Heart left ventricle (tissue), 16 donors: ENCODE measurements at regions not wholly inside any gene's neighbourhood (a gene's known extent, or its start where the extent isn't known, plus 50 kb on each side); places are given as distances from the start of the nearest gene placed in this dataset.

Source experiments
- ATAC-seq, 4 donors: fragments of 200-7000 bp; cut with Tn5 transposase; one replicate each; pipeline ENCODE4 v1.9.1; 2020 to 2022; ENCODE audit warnings: moderate library complexity in 4 of 4, mild to moderate bottlenecking in 3 of 4, moderate number of reproducible peaks in 1 of 4
- DNase-seq, 5 donors: peaks; one replicate each; pipeline ENCODE4 v3.0.0-alpha.2; 2020
- H3K27ac ChIP-seq, 12 donors: fragments of 200-600 bp; sonication (generic) in 4 of 12; one replicate each; pipeline versions ENCODE4 v1.5.0 to v1.8.0; 2016 to 2022; ENCODE audit warnings: mild to moderate bottlenecking in 2 of 12
- H3K27me3 ChIP-seq, 9 donors: fragments of 200-600 bp; sonication (generic) in 2 of 9; one replicate each; pipeline versions ENCODE4 v1.5.1 to v1.8.0; 2016 to 2022; ENCODE audit warnings: mild to moderate bottlenecking in 3 of 9
- H3K36me3 ChIP-seq, 9 donors: fragments of 200-600 bp; sonication (generic) in 2 of 9; one replicate each; pipeline versions ENCODE4 v1.5.0 to v1.8.0; 2018 to 2022; ENCODE audit warnings: mild to moderate bottlenecking in 2 of 9
- H3K4me1 ChIP-seq, 12 donors: fragments of 200-600 bp; sonication (generic) in 4 of 12; one replicate each; pipeline versions ENCODE4 v1.5.0 to v1.8.0; 2016 to 2022; ENCODE audit warnings: mild to moderate bottlenecking in 3 of 12
- H3K4me3 ChIP-seq, 12 donors: fragments of 200-600 bp; sonication (generic) in 4 of 12; one replicate each; pipeline versions ENCODE4 v1.5.0 to v1.8.0; 2017 to 2022; ENCODE audit warnings: mild to moderate bottlenecking in 9 of 12, moderate library complexity in 4 of 12
- H3K9me3 ChIP-seq, 12 donors: fragments of 200-600 bp; sonication (generic) in 4 of 12; one replicate each; pipeline versions ENCODE4 v1.5.0 to v1.8.0; 2016 to 2022; ENCODE audit warnings: mild to moderate bottlenecking in 1 of 12
- POLR2A ChIP-seq, 2 donors: fragments of 450-650 bp; IDR thresholded peaks; one replicate each; pipeline ENCODE4 v1.6.1; 2017; ENCODE audit warnings: antibody characterized with exemption in 2 of 2, mild to moderate bottlenecking in 2 of 2, moderate library complexity in 2 of 2
- WGBS, 4 donors: extraction: QIAGEN DNeasy Blood & Tissue Kit in 2 of 4; methylation state at CpG; one replicate each; pipeline versions ENCODE4 v1.1.5 to v1.1.7; 2013 to 2018; 5-methylcytosine and 5-hydroxymethylcytosine counted together
- intact Hi-C, 10 donors: fragments of 100-400 bp; cut with DNase I; formaldehyde crosslinking; loops; one replicate each; pipeline versions ENCODE4 v1.11.1 to v1.14.2; 2022
- TF ChIP-seq, protein P1 (sequence below), 12 donors: fragments of 200-600 bp; sonication (generic) in 4 of 12; IDR thresholded peaks; one replicate each; pipeline versions ENCODE4 v1.5.0 to v1.8.0; 2018 to 2022; ENCODE audit warnings: antibody characterized with exemption in 12 of 12, mild to moderate bottlenecking in 5 of 12
- donor health status: ischemic (EF 13 %, LVEDD 7.1; RV severe dilation, severe dysfunction).
- donor health status: healthy with polysubstance abuse.
- donor health status: DM: no; HTN: yes; CAD: no.
- donor health status: DM: no; HTN: no; CAD: no.
- donor health status: ischemic (EF 25% LVEDD 6.9; RV normal size, moderate dysfunction).
- donor health status: ischemic (EF 25% LVEDD 5.7; RV mildly dilated, moderate dysfunction).
- donor health status: healthy.
- donor health status: DM: yes; HTN: yes; CAD: no.
- donor health status: ischemic (EF 35%, LVEDD 5.7; RV mildly dilated, moderate dysfunction).
- donor health status: nonischemic (EF 11% LVEDD 7.7; RV severe dilation, severe dysfunction).
- donor health status: DM: yes; HTN: yes; CAD: no.
- donor health status: PGD.
- donor health status: ischemic (EF 29% LVEDD 5.4; RV normal size, mild dysfunction).
- donor health status: nonischemic (EF 23%, LVEDD 6.1; RV moderate dilation, normal function).

DNA sequence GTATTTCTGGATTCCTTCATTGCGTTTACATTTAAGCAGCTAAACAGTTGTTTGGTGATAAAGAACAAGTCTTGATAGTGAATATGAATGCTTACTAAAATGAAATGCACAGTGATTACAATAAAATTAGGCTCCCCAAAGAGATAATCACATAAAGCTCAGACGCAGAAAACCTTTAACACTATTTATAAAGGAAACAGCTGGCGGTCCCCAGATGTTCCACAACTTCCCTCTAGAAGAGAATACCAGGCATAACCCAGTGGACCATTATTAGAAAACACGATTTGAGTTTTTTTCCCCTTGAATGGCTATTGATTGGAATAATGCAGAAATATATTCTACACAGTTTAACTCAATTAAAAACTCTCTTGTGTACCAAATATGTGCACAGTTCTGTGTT, 573.2 kb downstream of the DIPK2A start:
- Histone ChIP-seq H3K4me1 (no peaks in the 10 kb centered on the region), H3K9me3 (peaks cover 0 to 9% (median 0%) of the 10 kb centered on the region in 12 donors), H3K27ac (no peak overlapping the region), H3K36me3 (no peaks in the 10 kb centered on the region), H3K4me3 (no peak overlapping the region), H3K27me3 (no peaks in the 10 kb centered on the region)
- no peak for ATAC-seq
- intact Hi-C loops: no loop called here
- 56 to 61% (median 61%) methylated on average over 4 of the region's 4 CpGs for WGBS, 4 donors
- TF ChIP-seq POLR2A (IDR thresholded peaks at IDR 0.05): no peak
- TF ChIP-seq, protein P1, sequence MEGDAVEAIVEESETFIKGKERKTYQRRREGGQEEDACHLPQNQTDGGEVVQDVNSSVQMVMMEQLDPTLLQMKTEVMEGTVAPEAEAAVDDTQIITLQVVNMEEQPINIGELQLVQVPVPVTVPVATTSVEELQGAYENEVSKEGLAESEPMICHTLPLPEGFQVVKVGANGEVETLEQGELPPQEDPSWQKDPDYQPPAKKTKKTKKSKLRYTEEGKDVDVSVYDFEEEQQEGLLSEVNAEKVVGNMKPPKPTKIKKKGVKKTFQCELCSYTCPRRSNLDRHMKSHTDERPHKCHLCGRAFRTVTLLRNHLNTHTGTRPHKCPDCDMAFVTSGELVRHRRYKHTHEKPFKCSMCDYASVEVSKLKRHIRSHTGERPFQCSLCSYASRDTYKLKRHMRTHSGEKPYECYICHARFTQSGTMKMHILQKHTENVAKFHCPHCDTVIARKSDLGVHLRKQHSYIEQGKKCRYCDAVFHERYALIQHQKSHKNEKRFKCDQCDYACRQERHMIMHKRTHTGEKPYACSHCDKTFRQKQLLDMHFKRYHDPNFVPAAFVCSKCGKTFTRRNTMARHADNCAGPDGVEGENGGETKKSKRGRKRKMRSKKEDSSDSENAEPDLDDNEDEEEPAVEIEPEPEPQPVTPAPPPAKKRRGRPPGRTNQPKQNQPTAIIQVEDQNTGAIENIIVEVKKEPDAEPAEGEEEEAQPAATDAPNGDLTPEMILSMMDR (IDR thresholded peaks at IDR 0.05): no peak
- no peak for DNase-seq

DNA sequence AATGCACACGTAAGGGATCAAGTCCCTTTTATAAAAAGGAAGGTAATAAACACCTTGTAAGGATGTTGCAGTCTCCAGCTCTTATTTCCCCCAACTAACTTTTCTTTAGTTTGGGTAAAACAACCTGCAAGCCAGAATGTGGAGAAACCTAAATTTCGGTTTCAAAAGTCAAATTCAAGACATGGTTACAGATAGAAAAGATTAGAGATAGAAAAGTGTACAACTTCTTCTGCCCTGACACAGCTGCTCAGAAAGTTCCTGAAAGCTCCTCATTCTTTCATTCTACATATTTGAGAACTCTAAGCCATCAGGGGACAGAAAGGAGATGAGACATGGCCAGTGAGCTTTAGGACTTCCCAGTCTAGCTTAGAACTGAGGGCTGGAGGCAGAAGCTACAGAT, 574.9 kb downstream of the DIPK2A start:
- H3K36me3 ChIP-seq: no peaks in the 10 kb centered on the region
- DNase-seq: no peak

DNA sequence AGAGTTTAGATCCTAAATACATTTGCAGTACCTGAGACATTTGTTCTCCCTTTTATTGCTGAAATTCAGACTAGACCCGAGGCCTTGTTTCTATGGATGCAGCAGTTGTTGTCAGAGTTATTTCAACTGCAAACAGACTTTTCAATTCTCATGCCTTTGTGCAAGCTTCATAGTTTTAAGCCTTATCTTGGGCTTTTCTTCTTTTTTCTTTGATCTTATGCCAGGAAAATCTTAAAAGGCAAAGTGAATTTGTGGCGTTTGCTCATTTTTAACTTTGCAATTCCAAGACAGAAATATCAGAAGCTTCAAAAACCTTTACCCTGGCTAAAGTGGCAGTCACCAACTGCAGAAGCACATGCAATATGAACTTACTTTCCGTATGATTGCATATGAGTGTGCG, 576.7 kb downstream of the DIPK2A start:
- intact Hi-C loops: no loop called here
- H3K9me3 ChIP-seq: no peaks in the 10 kb centered on the region
- no peak overlapping the region for H3K27ac ChIP-seq
- ATAC-seq: no peak
- H3K27me3 ChIP-seq: no peaks in the 10 kb centered on the region
- no peaks in the 10 kb centered on the region for H3K4me1 ChIP-seq
- H3K4me3 ChIP-seq: no peak overlapping the region
- H3K36me3 ChIP-seq: no peaks in the 10 kb centered on the region
- TF ChIP-seq POLR2A (IDR thresholded peaks at IDR 0.05): no peak
- TF ChIP-seq, protein P1 (IDR thresholded peaks at IDR 0.05): no peak
- no peak for DNase-seq
- WGBS, 4 donors: 77 to 83% (median 80%) methylated on average over 4 of the region's 4 CpGs

More for the DNA sequence above, 574.9 kb downstream of the DIPK2A start:
- no peak overlapping the region for H3K27ac ChIP-seq
- no peak for ATAC-seq
- no peaks in the 10 kb centered on the region for H3K9me3 ChIP-seq
- TF ChIP-seq POLR2A (IDR thresholded peaks at IDR 0.05): no peak
- TF ChIP-seq, protein P1 (IDR thresholded peaks at IDR 0.05): no peak
- no peaks in the 10 kb centered on the region for H3K4me1 ChIP-seq
- H3K27me3 ChIP-seq: no peaks in the 10 kb centered on the region
- 76 to 84% (median 81%) methylated on average over 2 of the region's 2 CpGs for WGBS, 4 donors
- intact Hi-C loops: no loop called here
- no peak overlapping the region for H3K4me3 ChIP-seq

DNA sequence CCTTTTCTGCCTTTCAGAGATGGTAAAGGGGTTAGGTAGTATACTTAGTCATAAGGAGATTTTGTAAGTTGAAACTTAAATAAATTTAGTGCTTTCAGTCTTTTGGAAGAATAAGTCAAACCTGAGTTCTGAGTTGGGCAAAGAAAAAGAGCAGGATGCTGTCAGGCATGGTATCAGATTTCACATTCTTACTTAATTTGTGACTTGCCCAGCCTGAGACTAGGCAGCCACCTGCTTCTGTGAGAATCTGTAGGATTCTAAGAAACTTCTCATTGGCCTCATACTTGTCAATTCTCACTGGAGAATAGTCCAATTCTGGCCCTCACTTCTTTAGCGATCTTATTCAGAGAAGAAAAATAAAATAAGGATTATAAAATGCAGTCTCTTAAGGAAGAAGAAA, 577.5 kb downstream of the DIPK2A start:
- WGBS, 4 donors: 55 to 71% (median 61%) methylated on average over 1 of the region's 1 CpG
- no peak for DNase-seq
- no peaks in the 10 kb centered on the region for H3K36me3 ChIP-seq
- no peaks in the 10 kb centered on the region for H3K9me3 ChIP-seq
- no peak overlapping the region for H3K4me3 ChIP-seq
- no peaks in the 10 kb centered on the region for H3K4me1 ChIP-seq
- intact Hi-C loops: no loop called here
- TF ChIP-seq POLR2A (IDR thresholded peaks at IDR 0.05): no peak
- TF ChIP-seq, protein P1 (IDR thresholded peaks at IDR 0.05): no peak
- no peak for ATAC-seq
- no peaks in the 10 kb centered on the region for H3K27me3 ChIP-seq
- H3K27ac ChIP-seq: no peak overlapping the region
